ENCODE measurements at regions not wholly inside any gene's neighbourhood (a gene's known extent, or its start where the extent isn't known, plus 50 kb on each side); places are given as distances from the start of the nearest gene placed in this dataset.

DNA sequence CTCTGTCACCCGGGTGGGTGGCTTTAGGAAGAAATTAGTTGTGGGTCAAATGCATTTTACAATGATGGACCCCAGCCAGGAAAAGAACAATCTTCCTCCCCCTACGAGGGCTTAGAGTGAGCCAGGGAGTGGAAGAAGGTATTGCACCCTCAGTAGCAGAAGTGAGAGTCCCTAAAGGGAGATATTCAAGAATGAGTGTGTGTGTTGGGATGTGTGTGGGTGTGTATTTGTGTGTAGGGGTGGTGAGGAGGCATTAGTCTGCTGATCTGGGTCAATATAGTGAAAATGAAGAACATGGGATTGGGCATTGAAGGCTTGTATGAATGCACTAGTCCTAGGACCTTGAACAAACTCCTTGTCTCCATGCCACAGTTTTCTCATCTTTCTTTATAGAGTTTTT, 85.2 kb upstream of the RUNX1 start:
- Histone ChIP-seq H3K4me3 (replicated peaks; ENCODE audit: insufficient read depth, low read length) (no peak overlapping the region), H3K27me3 (ENCODE audit: insufficient read depth, poor library complexity, severe bottlenecking) (no peaks in the 10 kb centered on the region), H3K27ac (replicated peaks) (no peak overlapping the region)
- DNase-seq (ENCODE audit: low read depth in 1 of 2, low spot score in 1 of 2), result no peak
- TF ChIP-seq, protein P1, sequence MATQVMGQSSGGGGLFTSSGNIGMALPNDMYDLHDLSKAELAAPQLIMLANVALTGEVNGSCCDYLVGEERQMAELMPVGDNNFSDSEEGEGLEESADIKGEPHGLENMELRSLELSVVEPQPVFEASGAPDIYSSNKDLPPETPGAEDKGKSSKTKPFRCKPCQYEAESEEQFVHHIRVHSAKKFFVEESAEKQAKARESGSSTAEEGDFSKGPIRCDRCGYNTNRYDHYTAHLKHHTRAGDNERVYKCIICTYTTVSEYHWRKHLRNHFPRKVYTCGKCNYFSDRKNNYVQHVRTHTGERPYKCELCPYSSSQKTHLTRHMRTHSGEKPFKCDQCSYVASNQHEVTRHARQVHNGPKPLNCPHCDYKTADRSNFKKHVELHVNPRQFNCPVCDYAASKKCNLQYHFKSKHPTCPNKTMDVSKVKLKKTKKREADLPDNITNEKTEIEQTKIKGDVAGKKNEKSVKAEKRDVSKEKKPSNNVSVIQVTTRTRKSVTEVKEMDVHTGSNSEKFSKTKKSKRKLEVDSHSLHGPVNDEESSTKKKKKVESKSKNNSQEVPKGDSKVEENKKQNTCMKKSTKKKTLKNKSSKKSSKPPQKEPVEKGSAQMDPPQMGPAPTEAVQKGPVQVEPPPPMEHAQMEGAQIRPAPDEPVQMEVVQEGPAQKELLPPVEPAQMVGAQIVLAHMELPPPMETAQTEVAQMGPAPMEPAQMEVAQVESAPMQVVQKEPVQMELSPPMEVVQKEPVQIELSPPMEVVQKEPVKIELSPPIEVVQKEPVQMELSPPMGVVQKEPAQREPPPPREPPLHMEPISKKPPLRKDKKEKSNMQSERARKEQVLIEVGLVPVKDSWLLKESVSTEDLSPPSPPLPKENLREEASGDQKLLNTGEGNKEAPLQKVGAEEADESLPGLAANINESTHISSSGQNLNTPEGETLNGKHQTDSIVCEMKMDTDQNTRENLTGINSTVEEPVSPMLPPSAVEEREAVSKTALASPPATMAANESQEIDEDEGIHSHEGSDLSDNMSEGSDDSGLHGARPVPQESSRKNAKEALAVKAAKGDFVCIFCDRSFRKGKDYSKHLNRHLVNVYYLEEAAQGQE (IDR thresholded peaks at IDR 0.05; ENCODE audit: insufficient replicate concordance, low read depth), result no peak
- TF ChIP-seq POLR2AphosphoS5 (IDR thresholded peaks at IDR 0.05; ENCODE audit: low read depth) (no peak), GABPA (IDR thresholded peaks at IDR 0.05; ENCODE audit: low read depth) (no peak), SPI1 (IDR thresholded peaks at IDR 0.05; ENCODE audit: borderline replicate concordance, low read depth) (no peak), CTCF (IDR thresholded peaks at IDR 0.05; ENCODE audit: insufficient read depth, low read length) (no peak)

DNA sequence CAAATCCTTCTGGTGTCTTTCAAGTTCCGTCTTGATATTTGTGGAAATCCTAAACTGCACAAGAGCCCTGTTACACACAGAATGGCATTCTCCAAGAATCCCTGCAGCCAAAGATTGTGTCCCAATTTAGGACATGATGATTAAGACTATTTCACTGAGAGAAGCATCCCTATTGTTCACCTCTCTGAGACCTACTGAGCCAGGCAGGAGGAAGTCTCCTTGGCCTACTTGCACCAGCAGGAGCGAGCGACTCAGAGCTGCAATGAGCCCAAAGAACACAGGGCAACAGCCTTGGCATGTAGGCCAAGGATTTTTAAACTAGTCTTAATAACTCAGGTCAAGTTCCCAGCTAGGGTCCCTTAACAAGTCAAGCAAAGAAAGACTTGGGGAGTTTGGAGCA, 79.4 kb upstream of the RUNX1 start:
- no peaks in the 10 kb centered on the region for H3K27me3 ChIP-seq (ENCODE audit: insufficient read depth, poor library complexity, severe bottlenecking)
- DNase-seq (ENCODE audit: low read depth in 1 of 2, low spot score in 1 of 2), result no peak
- TF ChIP-seq CTCF (IDR thresholded peaks at IDR 0.05; ENCODE audit: insufficient read depth, low read length) (no peak), POLR2AphosphoS5 (IDR thresholded peaks at IDR 0.05; ENCODE audit: low read depth) (no peak), GABPA (IDR thresholded peaks at IDR 0.05; ENCODE audit: low read depth) (no peak), SPI1 (IDR thresholded peaks at IDR 0.05; ENCODE audit: borderline replicate concordance, low read depth) (no peak)
- TF ChIP-seq, protein P1 (IDR thresholded peaks at IDR 0.05; ENCODE audit: insufficient replicate concordance, low read depth), result no peak
- H3K4me3 ChIP-seq (replicated peaks; ENCODE audit: insufficient read depth, low read length), result no peak overlapping the region
- H3K27ac ChIP-seq (replicated peaks), result no peak overlapping the region

DNA sequence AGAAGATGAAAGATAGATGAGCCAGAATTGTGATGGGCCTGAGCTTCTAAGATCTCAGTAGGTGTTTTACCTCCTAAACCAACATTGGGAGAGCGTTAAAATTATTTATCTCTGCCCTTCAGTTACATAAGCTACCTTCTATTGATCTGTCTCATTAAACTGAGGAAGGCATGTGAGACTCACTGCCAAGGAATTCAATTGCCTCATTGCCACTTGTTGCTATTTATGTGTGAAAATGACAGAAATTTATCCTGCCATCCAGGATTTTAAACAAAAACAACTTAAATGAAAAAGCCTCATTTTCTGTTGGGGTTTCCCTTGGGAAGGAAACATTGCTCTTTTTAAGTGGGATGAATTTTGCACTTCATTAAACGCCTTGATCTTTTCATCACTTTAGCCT, 78.7 kb upstream of the RUNX1 start:
- Histone ChIP-seq H3K27ac (replicated peaks) (no peak overlapping the region), H3K27me3 (ENCODE audit: insufficient read depth, poor library complexity, severe bottlenecking) (no peaks in the 10 kb centered on the region), H3K4me3 (replicated peaks; ENCODE audit: insufficient read depth, low read length) (no peak overlapping the region)
- TF ChIP-seq GABPA (IDR thresholded peaks at IDR 0.05; ENCODE audit: low read depth) (no peak), SPI1 (IDR thresholded peaks at IDR 0.05; ENCODE audit: borderline replicate concordance, low read depth) (no peak), CTCF (IDR thresholded peaks at IDR 0.05; ENCODE audit: insufficient read depth, low read length) (no peak), POLR2AphosphoS5 (IDR thresholded peaks at IDR 0.05; ENCODE audit: low read depth) (no peak)
- TF ChIP-seq, protein P1 (IDR thresholded peaks at IDR 0.05; ENCODE audit: insufficient replicate concordance, low read depth), result no peak
- no peak for DNase-seq (ENCODE audit: low read depth in 1 of 2, low spot score in 1 of 2)

Data from HL-60 (cell line).